HEK293 (cell line): ENCODE measurements at regions not wholly inside any gene's neighbourhood (a gene's known extent, or its start where the extent isn't known, plus 50 kb on each side); places are given as distances from the start of the nearest gene placed in this dataset.

Experiments
- ZNF10 ChIP-seq: fragments of 450-650 bp; formaldehyde crosslinking; IDR thresholded peaks from 2 replicates; pipeline ENCODE4 v1.5.1; 2017; ENCODE audit warnings: missing biosample characterization, missing genetic modification characterization
- ZNF214 ChIP-seq: fragments of 450-650 bp; formaldehyde crosslinking; IDR thresholded peaks from 2 replicates; pipeline ENCODE4 v1.5.1; 2017; ENCODE audit warnings: missing biosample characterization, mild to moderate bottlenecking, missing genetic modification characterization, borderline replicate concordance
- ZNF23 ChIP-seq: fragments of 450-650 bp; formaldehyde crosslinking; IDR thresholded peaks from 2 replicates; pipeline ENCODE4 v1.5.1; 2016; ENCODE audit warnings: missing biosample characterization, missing genetic modification characterization, borderline replicate concordance
- ZNF433 ChIP-seq: fragments of 450-650 bp; formaldehyde crosslinking; IDR thresholded peaks from 2 replicates; pipeline ENCODE4 v1.5.1; 2016; ENCODE audit warnings: missing biosample characterization, missing genetic modification characterization, low read depth
- TF ChIP-seq, protein P1 (sequence below): fragments of 450-650 bp; formaldehyde crosslinking; IDR thresholded peaks from 2 replicates; pipeline ENCODE4 v1.5.1; 2016; ENCODE audit warnings: missing biosample characterization, missing genetic modification characterization

DNA sequence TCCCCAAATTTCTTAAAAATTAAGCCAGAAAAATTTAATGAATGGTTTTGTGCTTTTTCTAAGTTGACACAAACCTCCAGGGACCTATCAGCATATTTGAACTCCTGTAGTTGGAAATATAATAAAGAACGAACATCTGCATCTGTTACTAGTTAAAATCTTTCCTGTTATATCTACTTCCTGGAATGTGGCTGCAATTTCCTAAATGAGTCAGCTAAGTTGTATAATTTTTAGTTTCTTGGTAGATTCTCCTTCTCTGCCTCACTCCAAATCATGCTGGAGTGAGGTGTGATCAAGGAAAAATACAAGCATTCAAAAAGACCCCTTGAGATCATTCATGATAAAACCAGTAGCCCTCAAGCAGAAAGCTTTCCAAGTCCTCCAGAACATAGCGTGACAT is 106.2 kb upstream of the MCTP2 start:
- TF ChIP-seq ZNF10 (tag by site-specific recombination) (no peak), ZNF433 (tag by site-specific recombination) (no peak), ZNF214 (tag by site-specific recombination) (no peak), ZNF23 (tag by site-specific recombination) (no peak)
- TF ChIP-seq, protein P1, sequence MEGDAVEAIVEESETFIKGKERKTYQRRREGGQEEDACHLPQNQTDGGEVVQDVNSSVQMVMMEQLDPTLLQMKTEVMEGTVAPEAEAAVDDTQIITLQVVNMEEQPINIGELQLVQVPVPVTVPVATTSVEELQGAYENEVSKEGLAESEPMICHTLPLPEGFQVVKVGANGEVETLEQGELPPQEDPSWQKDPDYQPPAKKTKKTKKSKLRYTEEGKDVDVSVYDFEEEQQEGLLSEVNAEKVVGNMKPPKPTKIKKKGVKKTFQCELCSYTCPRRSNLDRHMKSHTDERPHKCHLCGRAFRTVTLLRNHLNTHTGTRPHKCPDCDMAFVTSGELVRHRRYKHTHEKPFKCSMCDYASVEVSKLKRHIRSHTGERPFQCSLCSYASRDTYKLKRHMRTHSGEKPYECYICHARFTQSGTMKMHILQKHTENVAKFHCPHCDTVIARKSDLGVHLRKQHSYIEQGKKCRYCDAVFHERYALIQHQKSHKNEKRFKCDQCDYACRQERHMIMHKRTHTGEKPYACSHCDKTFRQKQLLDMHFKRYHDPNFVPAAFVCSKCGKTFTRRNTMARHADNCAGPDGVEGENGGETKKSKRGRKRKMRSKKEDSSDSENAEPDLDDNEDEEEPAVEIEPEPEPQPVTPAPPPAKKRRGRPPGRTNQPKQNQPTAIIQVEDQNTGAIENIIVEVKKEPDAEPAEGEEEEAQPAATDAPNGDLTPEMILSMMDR, result no peak
